ENCODE measurements at regions not wholly inside any gene's neighbourhood (a gene's known extent, or its start where the extent isn't known, plus 50 kb on each side); places are given as distances from the start of the nearest gene placed in this dataset.
A peak's percentile ranks its signal among the peaks of the same experiment; 100 is the strongest.

GRCh38 chrY:17378326-17378725, 501.7 kb downstream of the CDY2B start:
- Histone ChIP-seq H3K9ac (ENCODE audit: low read length) (no peak overlapping the region), H3K4me3 (ENCODE audit: insufficient read depth in 1 of 2, low read depth in 1 of 2, low read length in 2 of 2) (no peak overlapping the region), H2BK12ac (ENCODE audit: low read length in 2 of 2) (no peak overlapping the region), H3K4me2 (ENCODE audit: low read length, poor library complexity, severe bottlenecking) (no peak overlapping the region), H2AK5ac (ENCODE audit: low read length, severe bottlenecking) (no peak overlapping the region), H2BK15ac (ENCODE audit: low read depth, poor library complexity, severe bottlenecking) (no peak overlapping the region), H3K4ac (ENCODE audit: low read depth in 1 of 2, low read length in 2 of 2) (no peak overlapping the region), H3K18ac (ENCODE audit: low read depth in 1 of 2, low read length in 2 of 2) (no peak overlapping the region), H3K79me1 (replicated peaks; ENCODE audit: low read length, poor library complexity, severe bottlenecking) (no peaks in the 10 kb centered on the region), H3K9me3 (ENCODE audit: control insufficient read depth, low read length) (no peaks in the 10 kb centered on the region), H3K14ac (ENCODE audit: low read length in 2 of 2) (no peak overlapping the region), H3K4me1 (ENCODE audit: control insufficient read depth, insufficient read depth, low read depth, low read length) (no peaks in the 10 kb centered on the region), H4K8ac (ENCODE audit: low read length) (no peak overlapping the region), H3K23ac (ENCODE audit: low read length in 2 of 2) (no peak overlapping the region), H2BK5ac (ENCODE audit: low read depth, low read length, poor library complexity, severe bottlenecking) (no peak overlapping the region), H3K27ac (ENCODE audit: low read length, poor library complexity, severe bottlenecking) (no peak overlapping the region), H2BK120ac (ENCODE audit: low read depth, low read length) (no peak overlapping the region), H2AFZ (ENCODE audit: low read depth, low read length) (no peak overlapping the region), H3K27me3 (ENCODE audit: control insufficient read depth in 1 of 2, insufficient read depth in 1 of 2, low read length in 2 of 2) (no peaks in the 10 kb centered on the region), H3K36me3 (ENCODE audit: control insufficient read depth in 1 of 2, insufficient read depth in 2 of 2, low read depth in 1 of 2, low read length in 2 of 2) (no peaks in the 10 kb centered on the region), H4K91ac (ENCODE audit: low read length) (no peak overlapping the region)
- WGBS, result 40% methylated on average over 1 of the region's 1 CpG
- DNase-seq, result no peak

- DNase-seq, result peak; percentile 0
- H3K79me1 ChIP-seq (replicated peaks; ENCODE audit: low read length, poor library complexity, severe bottlenecking), result no peaks in the 10 kb centered on the region
- H3K27me3 ChIP-seq (ENCODE audit: control insufficient read depth in 1 of 2, insufficient read depth in 1 of 2, low read length in 2 of 2), result no peaks in the 10 kb centered on the region
- no peak overlapping the region for H3K4ac ChIP-seq (ENCODE audit: low read depth in 1 of 2, low read length in 2 of 2)
- H3K27ac ChIP-seq (ENCODE audit: low read length, poor library complexity, severe bottlenecking), result no peak overlapping the region
- no peaks in the 10 kb centered on the region for H3K9me3 ChIP-seq (ENCODE audit: control insufficient read depth, low read length)
- H4K91ac ChIP-seq (ENCODE audit: low read length), result no peak overlapping the region
- H3K23ac ChIP-seq (ENCODE audit: low read length in 2 of 2), result no peak overlapping the region
- no peak overlapping the region for H2BK12ac ChIP-seq (ENCODE audit: low read length in 2 of 2)
- H2BK5ac ChIP-seq (ENCODE audit: low read depth, low read length, poor library complexity, severe bottlenecking), result no peak overlapping the region
- H2AFZ ChIP-seq (ENCODE audit: low read depth, low read length), result no peak overlapping the region
- H3K4me3 ChIP-seq (ENCODE audit: insufficient read depth in 1 of 2, low read depth in 1 of 2, low read length in 2 of 2), result no peak overlapping the region
- H3K36me3 ChIP-seq (ENCODE audit: control insufficient read depth in 1 of 2, insufficient read depth in 2 of 2, low read depth in 1 of 2, low read length in 2 of 2), result no peaks in the 10 kb centered on the region
- H4K8ac ChIP-seq (ENCODE audit: low read length), result no peak overlapping the region
- no peaks in the 10 kb centered on the region for H3K4me1 ChIP-seq (ENCODE audit: control insufficient read depth, insufficient read depth, low read depth, low read length)
- H3K18ac ChIP-seq (ENCODE audit: low read depth in 1 of 2, low read length in 2 of 2), result no peak overlapping the region
- H2BK120ac ChIP-seq (ENCODE audit: low read depth, low read length), result no peak overlapping the region
- H2BK15ac ChIP-seq (ENCODE audit: low read depth, poor library complexity, severe bottlenecking), result no peak overlapping the region
- no peak overlapping the region for H3K4me2 ChIP-seq (ENCODE audit: low read length, poor library complexity, severe bottlenecking)
- H2AK5ac ChIP-seq (ENCODE audit: low read length, severe bottlenecking), result no peak overlapping the region
- H3K9ac ChIP-seq (ENCODE audit: low read length), result no peak overlapping the region
- H3K14ac ChIP-seq (ENCODE audit: low read length in 2 of 2), result no peak overlapping the region
These were observed 511.6 kb downstream of the CDY2B start for GRCh38 chrY:17368413-17368812.

DNA sequence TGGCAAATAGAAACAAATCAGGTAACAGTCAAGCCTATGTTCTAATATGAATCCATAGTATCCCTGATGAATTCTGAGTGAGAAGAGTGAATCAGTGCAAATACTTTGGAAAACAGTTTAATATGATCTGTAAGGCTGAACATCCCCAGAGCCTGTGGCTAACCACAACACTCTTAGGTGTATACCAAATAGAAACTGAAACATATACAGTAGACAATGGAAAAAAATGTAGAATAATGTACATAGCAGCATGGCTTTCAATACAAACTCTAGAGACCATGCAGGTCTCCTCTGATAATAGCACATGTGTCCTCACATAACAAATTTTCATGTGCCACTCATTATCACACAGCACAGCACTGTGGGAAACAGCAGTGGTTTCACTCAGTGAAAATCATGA, 513.6 kb downstream of the CDY2B start:
- H2BK15ac ChIP-seq (ENCODE audit: low read depth, poor library complexity, severe bottlenecking), result no peak overlapping the region
- no peak overlapping the region for H3K9ac ChIP-seq (ENCODE audit: low read length)
- no peak overlapping the region for H3K27ac ChIP-seq (ENCODE audit: low read length, poor library complexity, severe bottlenecking)
- no peak overlapping the region for H3K4me3 ChIP-seq (ENCODE audit: insufficient read depth in 1 of 2, low read depth in 1 of 2, low read length in 2 of 2)
- no peak overlapping the region for H3K14ac ChIP-seq (ENCODE audit: low read length in 2 of 2)
- H2BK5ac ChIP-seq (ENCODE audit: low read depth, low read length, poor library complexity, severe bottlenecking), result no peak overlapping the region
- no peak overlapping the region for H2AFZ ChIP-seq (ENCODE audit: low read depth, low read length)
- no peak overlapping the region for H3K23ac ChIP-seq (ENCODE audit: low read length in 2 of 2)
- H3K4me2 ChIP-seq (ENCODE audit: low read length, poor library complexity, severe bottlenecking), result no peak overlapping the region
- H3K27me3 ChIP-seq (ENCODE audit: control insufficient read depth in 1 of 2, insufficient read depth in 1 of 2, low read length in 2 of 2), result no peaks in the 10 kb centered on the region
- no peak overlapping the region for H3K4ac ChIP-seq (ENCODE audit: low read depth in 1 of 2, low read length in 2 of 2)
- no peak overlapping the region for H2BK12ac ChIP-seq (ENCODE audit: low read length in 2 of 2)
- H3K79me1 ChIP-seq (replicated peaks; ENCODE audit: low read length, poor library complexity, severe bottlenecking), result no peaks in the 10 kb centered on the region
- H2AK5ac ChIP-seq (ENCODE audit: low read length, severe bottlenecking), result no peak overlapping the region
- H4K91ac ChIP-seq (ENCODE audit: low read length), result no peak overlapping the region
- no peaks in the 10 kb centered on the region for H3K4me1 ChIP-seq (ENCODE audit: control insufficient read depth, insufficient read depth, low read depth, low read length)
- no peak overlapping the region for H4K8ac ChIP-seq (ENCODE audit: low read length)
- H2BK120ac ChIP-seq (ENCODE audit: low read depth, low read length), result no peak overlapping the region
- DNase-seq, result no peak
- no peaks in the 10 kb centered on the region for H3K9me3 ChIP-seq (ENCODE audit: control insufficient read depth, low read length)
- H3K36me3 ChIP-seq (ENCODE audit: control insufficient read depth in 1 of 2, insufficient read depth in 2 of 2, low read depth in 1 of 2, low read length in 2 of 2), result no peaks in the 10 kb centered on the region
- no peak overlapping the region for H3K18ac ChIP-seq (ENCODE audit: low read depth in 1 of 2, low read length in 2 of 2)

DNA sequence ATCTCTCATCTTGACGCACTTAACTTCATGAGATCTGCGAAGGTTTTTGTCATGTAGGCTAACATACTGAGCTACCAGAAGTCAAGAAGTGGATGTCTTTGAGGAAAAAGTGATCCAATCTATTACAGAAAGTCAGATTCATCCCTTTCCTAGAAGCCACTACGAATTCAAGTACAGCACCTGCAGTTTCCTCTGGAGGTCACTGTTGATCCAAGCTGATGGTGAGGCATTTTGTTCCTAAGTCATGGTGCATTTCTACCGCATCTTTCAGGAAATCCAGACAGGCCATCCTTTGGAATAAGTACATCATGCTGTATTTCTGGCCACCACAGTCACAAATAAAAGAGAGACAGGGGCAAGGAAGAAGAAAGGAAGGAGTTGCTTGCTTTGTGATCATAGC, 541.0 kb downstream of the CDY2B start:
- Histone ChIP-seq H4K91ac (ENCODE audit: low read length) (no peak overlapping the region), H3K4me2 (ENCODE audit: low read length, poor library complexity, severe bottlenecking) (no peak overlapping the region), H3K36me3 (ENCODE audit: control insufficient read depth in 1 of 2, insufficient read depth in 2 of 2, low read depth in 1 of 2, low read length in 2 of 2) (no peaks in the 10 kb centered on the region), H3K4me1 (ENCODE audit: control insufficient read depth, insufficient read depth, low read depth, low read length) (no peaks in the 10 kb centered on the region), H4K8ac (ENCODE audit: low read length) (no peak overlapping the region), H3K23ac (ENCODE audit: low read length in 2 of 2) (no peak overlapping the region), H3K9ac (ENCODE audit: low read length) (no peak overlapping the region), H2BK5ac (ENCODE audit: low read depth, low read length, poor library complexity, severe bottlenecking) (no peak overlapping the region), H3K14ac (ENCODE audit: low read length in 2 of 2) (no peak overlapping the region), H2BK15ac (ENCODE audit: low read depth, poor library complexity, severe bottlenecking) (no peak overlapping the region), H3K4me3 (ENCODE audit: insufficient read depth in 1 of 2, low read depth in 1 of 2, low read length in 2 of 2) (no peak overlapping the region), H2BK120ac (ENCODE audit: low read depth, low read length) (no peak overlapping the region), H3K27ac (ENCODE audit: low read length, poor library complexity, severe bottlenecking) (no peak overlapping the region), H3K4ac (ENCODE audit: low read depth in 1 of 2, low read length in 2 of 2) (no peak overlapping the region), H2AK5ac (ENCODE audit: low read length, severe bottlenecking) (no peak overlapping the region), H3K27me3 (ENCODE audit: control insufficient read depth in 1 of 2, insufficient read depth in 1 of 2, low read length in 2 of 2) (no peaks in the 10 kb centered on the region), H3K18ac (ENCODE audit: low read depth in 1 of 2, low read length in 2 of 2) (no peak overlapping the region), H2BK12ac (ENCODE audit: low read length in 2 of 2) (no peak overlapping the region), H2AFZ (ENCODE audit: low read depth, low read length) (no peak overlapping the region), H3K9me3 (ENCODE audit: control insufficient read depth, low read length) (no peaks in the 10 kb centered on the region), H3K79me1 (replicated peaks; ENCODE audit: low read length, poor library complexity, severe bottlenecking) (no peaks in the 10 kb centered on the region)
- WGBS, result 56% methylated on average over 3 of the region's 4 CpGs
- no peak for DNase-seq
